ENCODE measurements at regions not wholly inside any gene's neighbourhood (a gene's known extent, or its start where the extent isn't known, plus 50 kb on each side); places are given as distances from the start of the nearest gene placed in this dataset.
A peak's percentile ranks its signal among the peaks of the same experiment; 100 is the strongest.
"Not testable (repeated sequence)": the region's sequence is repeated elsewhere in the genome, so short reads cannot be mapped to it uniquely, and the experiment has no call there.

DNA sequence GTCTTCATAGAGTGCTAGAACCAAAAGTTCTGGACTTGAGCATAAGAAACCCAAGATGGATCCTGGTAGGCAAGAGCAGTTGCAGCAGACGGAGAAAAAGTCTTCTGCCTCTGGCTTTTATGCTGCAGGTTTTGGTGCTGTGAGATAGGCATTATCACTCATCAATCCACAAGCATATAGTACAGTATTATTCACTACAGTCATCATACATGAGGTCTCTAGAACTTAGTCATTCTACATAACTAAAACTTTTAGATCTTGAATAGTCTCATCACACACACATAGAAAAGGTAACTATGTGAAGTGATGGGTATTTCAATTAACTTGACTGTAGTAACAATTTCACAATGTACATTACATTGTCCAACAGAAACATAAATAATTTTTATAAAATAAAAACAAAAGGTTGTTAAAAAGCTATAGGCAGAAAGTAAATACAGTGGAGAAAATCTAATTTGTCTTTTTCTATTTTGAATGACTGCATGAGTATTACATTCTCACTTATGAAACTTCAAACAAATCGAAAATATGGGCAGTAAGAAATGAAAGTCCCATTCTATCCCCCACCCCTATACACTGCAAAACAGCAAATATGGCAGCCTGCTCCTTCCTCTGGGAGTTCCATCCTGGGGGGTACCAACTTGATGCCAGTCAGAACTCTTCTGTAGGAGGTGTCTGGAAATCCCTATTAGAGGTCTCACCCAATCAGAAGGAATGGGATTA, 534.3 kb upstream of the ACVR2A start:
- Mint-ChIP-seq H3K36me3 (no peaks in the 10 kb centered on the region), H3K27me3 (no peaks in the 10 kb centered on the region), H3K9me3 (ENCODE audit: low read depth) (no peaks in the 10 kb centered on the region), H3K4me3 (no peak overlapping the region), H3K27ac (no peak overlapping the region), H3K4me1 (ENCODE audit: low read depth) (peaks cover 2% of the 10 kb centered on the region)

GRCh38 chr2:147297820-147298219, 547.0 kb upstream of the ACVR2A start:
- no peaks in the 10 kb centered on the region for H3K9me3 Mint-ChIP-seq (ENCODE audit: low read depth)
- no peaks in the 10 kb centered on the region for H3K36me3 Mint-ChIP-seq
- H3K4me1 Mint-ChIP-seq (ENCODE audit: low read depth): peaks cover 24% of the 10 kb centered on the region
- H3K4me3 Mint-ChIP-seq: peak overlapping the region; percentile 38
- H3K27ac Mint-ChIP-seq: peak overlapping the region; percentile 88
- no peaks in the 10 kb centered on the region for H3K27me3 Mint-ChIP-seq

GRCh38 chr2:147294825-147295392, 549.9 kb upstream of the ACVR2A start:
- H3K4me1 Mint-ChIP-seq (ENCODE audit: low read depth): peaks cover 24% of the 10 kb centered on the region
- peak overlapping the region; percentile 6 for H3K27ac Mint-ChIP-seq
- H3K4me3 Mint-ChIP-seq: no peak overlapping the region
- H3K27me3 Mint-ChIP-seq: peaks cover 3% of the 10 kb centered on the region
- H3K36me3 Mint-ChIP-seq: no peaks in the 10 kb centered on the region
- H3K9me3 Mint-ChIP-seq (ENCODE audit: low read depth): no peaks in the 10 kb centered on the region

DNA sequence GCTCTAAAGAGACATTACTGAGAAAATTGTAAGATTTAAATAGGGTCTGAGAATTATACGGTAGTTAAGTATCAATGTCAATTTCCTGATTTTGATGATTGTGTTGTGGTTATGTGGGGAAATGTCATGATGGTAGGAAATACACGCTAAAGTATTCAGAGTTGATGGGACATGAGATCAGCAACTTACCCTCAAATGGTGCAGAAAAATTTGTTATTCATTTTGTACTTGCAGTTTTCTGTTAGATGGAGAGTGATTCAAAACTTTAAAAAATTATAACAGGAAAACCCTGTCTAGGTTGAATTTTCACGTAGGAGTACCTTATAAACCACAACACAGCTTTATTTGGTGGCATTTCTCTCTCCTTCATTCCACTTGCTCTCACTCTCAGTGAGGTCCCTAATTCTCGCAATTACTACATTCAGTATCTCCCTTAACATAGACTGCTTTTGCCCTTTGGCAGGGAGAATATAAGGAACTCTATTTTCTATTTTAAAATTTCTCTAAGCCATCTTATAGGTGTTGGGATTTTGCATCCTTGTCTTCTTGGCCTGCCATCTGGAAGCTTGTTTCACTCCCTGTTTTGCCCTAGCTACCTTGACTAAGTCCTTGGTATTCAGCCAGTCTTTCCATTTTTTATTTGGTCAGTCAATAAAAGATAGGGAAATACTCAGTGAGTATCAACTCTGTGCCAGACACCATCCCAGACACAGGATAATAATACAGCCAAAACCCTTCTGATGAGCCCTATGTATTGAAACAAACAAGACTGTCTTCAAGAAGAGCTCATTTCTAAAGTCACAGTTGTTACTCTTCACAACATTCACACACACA, 550.6 kb upstream of the ACVR2A start:
- Mint-ChIP-seq H3K36me3 (no peaks in the 10 kb centered on the region), H3K9me3 (ENCODE audit: low read depth) (no peaks in the 10 kb centered on the region), H3K4me1 (ENCODE audit: low read depth) (peaks cover 23% of the 10 kb centered on the region), H3K4me3 (no peak overlapping the region), H3K27me3 (peaks cover 3% of the 10 kb centered on the region), H3K27ac (peak overlapping the region; percentile 64)

GRCh38 chr2:147288131-147288530, 556.7 kb upstream of the ACVR2A start:
- no peak overlapping the region for H3K4me3 Mint-ChIP-seq
- H3K4me1 Mint-ChIP-seq (ENCODE audit: low read depth): peaks cover 5% of the 10 kb centered on the region
- H3K27ac Mint-ChIP-seq: peak overlapping the region; percentile 47

GRCh38 chr2:147275943-147276342, 568.9 kb upstream of the ACVR2A start:
- no peaks in the 10 kb centered on the region for H3K4me1 Mint-ChIP-seq (ENCODE audit: low read depth)
- H3K4me3 Mint-ChIP-seq: no peak overlapping the region
- no peaks in the 10 kb centered on the region for H3K9me3 Mint-ChIP-seq (ENCODE audit: low read depth)
- H3K27me3 Mint-ChIP-seq: no peaks in the 10 kb centered on the region
- H3K36me3 Mint-ChIP-seq: no peaks in the 10 kb centered on the region
- no peak overlapping the region for H3K27ac Mint-ChIP-seq

More at GRCh38 chr2:147288131-147288530, 556.7 kb upstream of the ACVR2A start:
- Mint-ChIP-seq H3K9me3 (ENCODE audit: low read depth) (no peaks in the 10 kb centered on the region), H3K27me3 (peaks cover 3% of the 10 kb centered on the region), H3K36me3 (no peaks in the 10 kb centered on the region)

GRCh38 chr2:147273628-147274027, 571.2 kb upstream of the ACVR2A start:
- Mint-ChIP-seq H3K9me3 (ENCODE audit: low read depth) (peaks cover 5% of the 10 kb centered on the region), H3K27me3 (no peaks in the 10 kb centered on the region), H3K36me3 (no peaks in the 10 kb centered on the region), H3K4me1 (ENCODE audit: low read depth) (no peaks in the 10 kb centered on the region), H3K4me3 (no peak overlapping the region), H3K27ac (no peak overlapping the region)

DNA sequence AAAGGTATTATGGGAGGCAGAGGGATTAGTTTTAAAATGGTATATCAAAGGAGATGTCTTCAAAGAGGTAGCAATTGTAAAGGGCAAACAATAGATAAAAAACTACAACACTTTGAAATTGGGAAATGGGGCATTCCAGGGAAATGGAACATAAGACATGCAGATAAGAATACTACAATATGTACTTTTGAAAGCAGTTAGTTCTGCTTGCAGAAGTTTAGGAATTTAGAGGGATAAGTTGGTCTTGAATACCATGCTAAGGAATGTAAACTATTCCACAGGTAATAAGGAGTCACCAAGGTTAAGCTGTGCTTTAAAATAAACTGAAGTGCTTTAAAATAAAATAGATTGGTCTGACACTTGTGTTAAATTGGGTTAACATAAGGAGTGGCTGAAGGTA, 571.7 kb upstream of the ACVR2A start:
- no peak overlapping the region for H3K4me3 Mint-ChIP-seq
- peaks cover 5% of the 10 kb centered on the region for H3K9me3 Mint-ChIP-seq (ENCODE audit: low read depth)
- no peaks in the 10 kb centered on the region for H3K4me1 Mint-ChIP-seq (ENCODE audit: low read depth)
- no peaks in the 10 kb centered on the region for H3K27me3 Mint-ChIP-seq
- no peaks in the 10 kb centered on the region for H3K36me3 Mint-ChIP-seq
- H3K27ac Mint-ChIP-seq: no peak overlapping the region

DNA sequence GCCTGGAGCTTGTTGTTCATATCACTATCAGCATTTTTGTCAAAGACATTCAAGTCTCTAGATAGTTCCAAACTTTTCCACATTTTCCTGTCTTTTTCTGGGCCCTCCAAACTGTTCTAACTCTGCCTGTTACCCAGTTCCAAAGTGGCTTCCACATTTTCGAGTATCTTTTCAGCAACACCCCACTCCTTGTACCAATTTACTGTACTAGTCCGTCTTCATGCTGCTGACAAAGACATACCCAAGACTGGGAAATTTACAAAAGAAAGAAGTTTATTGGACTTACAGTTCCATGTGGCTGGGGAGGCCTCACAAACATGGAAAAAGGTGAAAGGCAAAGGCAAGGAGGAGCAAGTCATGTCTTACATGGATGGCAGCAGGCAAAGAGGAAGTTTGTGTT, 575.2 kb upstream of the ACVR2A start:
- not testable (repeated sequence) for H3K27ac Mint-ChIP-seq; H3K4me3 Mint-ChIP-seq; H3K27me3 Mint-ChIP-seq; H3K4me1 Mint-ChIP-seq (ENCODE audit: low read depth); H3K36me3 Mint-ChIP-seq
- H3K9me3 Mint-ChIP-seq (ENCODE audit: low read depth): peaks cover 12% of the 10 kb centered on the region

DNA sequence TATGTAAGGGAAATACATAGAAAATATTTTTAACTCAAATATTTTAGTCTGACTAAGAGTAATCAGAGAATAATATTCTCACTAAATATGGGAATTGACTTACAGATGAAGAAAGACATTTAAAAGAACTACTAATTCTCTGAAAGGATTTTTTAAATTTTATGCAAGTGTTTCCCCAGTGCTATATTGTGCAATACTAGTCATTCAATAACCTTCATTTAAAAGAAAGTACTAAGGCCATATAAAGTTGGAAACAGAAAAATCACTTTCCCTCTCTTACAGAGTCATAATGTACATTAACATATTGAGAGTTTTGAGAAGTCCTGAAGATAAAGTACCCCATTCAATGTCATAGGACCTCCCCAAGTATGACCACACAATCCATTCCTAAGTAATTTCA, 584.6 kb upstream of the ACVR2A start:
- peaks cover under 1% of the 10 kb centered on the region for H3K27me3 Mint-ChIP-seq
- H3K4me3 Mint-ChIP-seq: no peak overlapping the region
- no peaks in the 10 kb centered on the region for H3K4me1 Mint-ChIP-seq (ENCODE audit: low read depth)
- H3K9me3 Mint-ChIP-seq (ENCODE audit: low read depth): peaks cover 12% of the 10 kb centered on the region
- H3K36me3 Mint-ChIP-seq: no peaks in the 10 kb centered on the region
- no peak overlapping the region for H3K27ac Mint-ChIP-seq

DNA sequence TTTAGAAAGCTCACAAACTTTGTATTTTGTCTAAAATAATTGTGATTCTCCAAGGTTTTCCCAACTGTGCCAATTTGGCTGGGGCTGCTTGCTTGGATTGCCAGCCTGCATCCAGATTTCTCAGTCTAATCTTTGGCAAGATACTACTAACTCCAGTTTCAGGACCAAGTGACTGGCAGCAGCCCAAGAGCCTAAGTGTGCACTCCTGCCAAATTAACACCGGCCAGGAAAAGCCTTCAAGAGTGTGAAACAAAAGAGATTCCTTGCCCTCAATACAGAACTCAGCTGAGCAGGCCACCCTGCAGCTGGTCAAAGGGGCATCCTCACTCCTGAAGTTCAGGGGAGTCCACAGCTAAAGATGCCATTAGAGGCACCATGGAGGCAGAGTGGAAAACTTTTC, 589.0 kb upstream of the ACVR2A start:
- no peak overlapping the region for H3K27ac Mint-ChIP-seq
- H3K9me3 Mint-ChIP-seq (ENCODE audit: low read depth): peaks cover 11% of the 10 kb centered on the region
- H3K4me3 Mint-ChIP-seq: no peak overlapping the region
- peaks cover 7% of the 10 kb centered on the region for H3K27me3 Mint-ChIP-seq
- peaks cover 2% of the 10 kb centered on the region for H3K36me3 Mint-ChIP-seq
- H3K4me1 Mint-ChIP-seq (ENCODE audit: low read depth): no peaks in the 10 kb centered on the region

- Mint-ChIP-seq H3K4me1 (ENCODE audit: low read depth) (no peaks in the 10 kb centered on the region), H3K27me3 (peaks cover 7% of the 10 kb centered on the region), H3K9me3 (ENCODE audit: low read depth) (peaks cover 11% of the 10 kb centered on the region), H3K27ac (no peak overlapping the region), H3K4me3 (no peak overlapping the region), H3K36me3 (peaks cover 2% of the 10 kb centered on the region)
Observed at GRCh38 chr2:147250652-147251356, 594.0 kb upstream of the ACVR2A start.

DNA sequence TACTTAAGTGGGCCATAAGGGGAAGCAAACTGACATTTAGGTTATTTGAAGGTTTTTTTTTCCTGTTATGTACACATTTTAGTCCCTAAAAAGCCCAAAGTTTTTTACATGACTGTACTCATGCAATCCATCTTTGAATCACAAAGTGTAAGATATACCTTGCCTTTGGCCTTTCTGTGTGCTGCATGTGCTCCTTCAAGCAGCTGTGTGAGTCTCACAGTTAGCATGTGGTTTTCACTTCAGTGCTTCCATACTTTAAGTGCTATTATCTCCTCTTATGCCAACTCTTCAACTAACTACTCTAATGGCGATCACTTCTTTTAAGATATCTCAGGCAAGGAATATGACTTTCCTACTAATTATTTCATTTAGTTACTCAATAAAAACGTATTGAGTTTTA, 597.1 kb upstream of the ACVR2A start:
- Mint-ChIP-seq H3K27me3 (peaks cover 4% of the 10 kb centered on the region), H3K9me3 (ENCODE audit: low read depth) (peaks cover 7% of the 10 kb centered on the region), H3K4me1 (ENCODE audit: low read depth) (no peaks in the 10 kb centered on the region), H3K4me3 (no peak overlapping the region), H3K27ac (no peak overlapping the region), H3K36me3 (peaks cover 2% of the 10 kb centered on the region)

DNA sequence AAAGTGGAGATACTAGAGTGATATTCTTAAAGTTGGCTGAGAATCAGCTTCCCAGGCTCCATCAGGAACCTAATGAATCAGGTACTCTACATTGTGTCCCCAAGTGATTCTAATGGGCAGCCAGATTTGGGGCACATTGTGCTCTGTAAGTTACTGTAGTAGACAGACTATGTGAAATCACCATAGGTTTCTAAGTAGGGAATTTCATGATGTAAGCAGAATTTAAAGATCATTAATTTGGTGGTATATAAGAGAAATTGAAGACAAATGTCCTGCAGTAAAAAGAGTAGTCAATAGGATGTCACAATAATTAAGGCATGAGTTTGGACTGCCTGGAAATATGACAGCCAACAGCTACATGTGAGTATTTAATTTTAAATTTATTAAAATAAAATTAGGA, 602.4 kb upstream of the ACVR2A start:
- Mint-ChIP-seq H3K4me3 (no peak overlapping the region), H3K36me3 (no peaks in the 10 kb centered on the region), H3K27me3 (peaks cover 1% of the 10 kb centered on the region), H3K27ac (no peak overlapping the region), H3K4me1 (ENCODE audit: low read depth) (no peaks in the 10 kb centered on the region), H3K9me3 (ENCODE audit: low read depth) (peaks cover 3% of the 10 kb centered on the region)

DNA sequence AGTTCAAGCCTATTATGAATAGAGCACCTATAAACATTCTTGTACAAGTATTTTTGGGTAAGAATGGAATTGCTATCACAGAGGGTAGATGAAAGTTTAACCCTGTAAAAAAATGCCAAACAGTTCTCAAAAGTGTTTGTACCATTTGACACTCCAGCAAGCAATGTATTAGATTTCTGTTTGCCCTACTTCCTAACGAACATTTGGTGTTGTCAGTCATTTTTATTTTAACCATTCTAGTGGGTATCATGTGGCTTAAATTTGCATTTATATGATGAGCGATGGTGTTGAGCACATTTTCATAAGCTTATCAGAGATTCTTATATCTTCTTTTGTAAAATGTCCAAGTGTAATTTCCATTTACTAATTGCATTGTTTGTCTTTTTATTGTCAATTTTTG, 608.2 kb upstream of the ACVR2A start:
- Mint-ChIP-seq H3K36me3 (no peaks in the 10 kb centered on the region), H3K9me3 (ENCODE audit: low read depth) (peaks cover 3% of the 10 kb centered on the region), H3K4me3 (no peak overlapping the region), H3K27ac (no peak overlapping the region), H3K27me3 (peaks cover 1% of the 10 kb centered on the region), H3K4me1 (ENCODE audit: low read depth) (no peaks in the 10 kb centered on the region)

Measured in activated naive CD8-positive, alpha-beta T cell (primary cell).